Transverse colon (tissue), 4 donors: ENCODE measurements at regions not wholly inside any gene's neighbourhood (a gene's known extent, or its start where the extent isn't known, plus 50 kb on each side); places are given as distances from the start of the nearest gene placed in this dataset.
"Not testable (repeated sequence)": the region's sequence is repeated elsewhere in the genome, so short reads cannot be mapped to it uniquely, and the experiment has no call there.

Source experiments
- DNase-seq: peaks from one replicate; pipeline ENCODE4 v3.0.0-alpha.2; 2019
- H3K27ac ChIP-seq, 4 donors: fragments of 200-600 bp; sonication (generic); 2 replicates each; pipeline ENCODE4 v1.5.1; 2016 to 2018; ENCODE audit warnings: inconsistent platforms in 4 of 4
- H3K27me3 ChIP-seq: fragments of 200-600 bp; sonication (generic); 2 replicates; pipeline ENCODE4 v1.5.1; 2017; ENCODE audit warnings: inconsistent platforms
- H3K36me3 ChIP-seq, 4 donors: fragments of 200-600 bp; sonication (generic); 2 replicates each; pipeline ENCODE4 v1.5.1; 2017 to 2019; ENCODE audit warnings: inconsistent platforms in 4 of 4
- H3K4me1 ChIP-seq, 4 donors: fragments of 200-600 bp; sonication (generic); 2 replicates each; pipeline ENCODE4 v1.5.1; 2017 to 2020; ENCODE audit warnings: inconsistent platforms in 4 of 4
- H3K4me3 ChIP-seq, 4 donors: fragments of 200-600 bp; sonication (generic); 1 replicate in 1 of 4; 2 replicates in 3 of 4; pipeline versions ENCODE4 v1.5.1 to v1.6.1; 2017 to 2019; ENCODE audit warnings: inconsistent platforms in 4 of 4
- H3K9me3 ChIP-seq, 2 donors: fragments of 200-600 bp; sonication (generic); 2 replicates each; pipeline ENCODE4 v1.5.1; 2017 to 2019; ENCODE audit warnings: inconsistent platforms in 2 of 2
- EP300 ChIP-seq: sonication (generic); formaldehyde crosslinking; IDR thresholded peaks from one replicate; pipeline ENCODE4 v1.6.1; 2017; ENCODE audit warnings: antibody characterized with exemption, low read depth
- POLR2A ChIP-seq: fragments of 450-650 bp; IDR thresholded peaks from one replicate; pipeline ENCODE4 v1.6.1; 2016; ENCODE audit warnings: antibody characterized with exemption, mild to moderate bottlenecking, moderate library complexity
- POLR2AphosphoS5 ChIP-seq, 3 donors: sonication (generic); formaldehyde crosslinking; IDR thresholded peaks; one replicate each; pipeline ENCODE4 v1.6.1; 2016; ENCODE audit warnings: antibody characterized with exemption in 3 of 3
- WGBS, 2 donors: methylation state at CpG; one replicate each; pipeline ENCODE4 v1.1.5; 2018; ENCODE audit warnings: low coverage in 1 of 2; 5-methylcytosine and 5-hydroxymethylcytosine counted together
- in situ Hi-C, 4 donors: fragments of 200-750 bp; cut with MboI; loops; one replicate each; pipeline versions ENCODE4 v1.15.0 to v1.15.1; 2017; ENCODE audit warnings: low sequenced_read_pairs in 3 of 4, low pct_ligation_motif_present in 1 of 4, low pct_unique_long_range_greater_than_20kb in 1 of 4
- intact Hi-C: fragments of 100-400 bp; cut with DNase I; formaldehyde crosslinking; loops from one replicate; pipeline ENCODE4 v1.15.1; 2023; ENCODE audit warnings: low total_unique reads
- TF ChIP-seq, protein P1 (sequence below), 5 experiments: fragments of 200-600 bp in 3 of 5; fragments of 450-650 bp in 2 of 5; sonication (generic) in 3 of 5; IDR thresholded peaks; 1 replicate in 2 of 5; 2 replicates in 3 of 5; pipeline ENCODE4 v1.5.1; 2016 to 2017; ENCODE audit warnings: antibody characterized with exemption in 5 of 5, inconsistent platforms in 3 of 5, mild to moderate bottlenecking in 2 of 5, moderate library complexity in 1 of 5

DNA sequence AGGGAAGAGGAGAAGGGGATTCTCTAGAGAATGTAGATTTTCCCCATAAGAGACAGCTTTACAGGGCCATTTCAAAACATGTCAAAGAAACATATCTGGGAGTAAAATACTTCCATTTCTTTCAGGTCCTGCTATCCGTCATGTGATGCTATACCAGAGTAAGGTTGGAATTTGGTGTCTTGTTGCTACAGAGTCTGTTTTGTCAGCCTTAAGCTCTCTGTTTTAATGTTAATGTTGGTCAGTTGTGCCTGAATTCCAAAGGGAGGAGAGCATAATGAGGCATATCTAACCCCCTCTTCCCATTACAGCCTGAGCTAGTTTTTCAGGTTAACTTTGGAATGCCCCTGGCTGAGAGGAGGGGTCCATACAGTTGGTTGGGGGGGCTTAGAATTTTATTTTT is 94.7 kb upstream of the CCDC71L start:
- Histone ChIP-seq H3K27ac (no peak overlapping the region), H3K4me1 (peaks cover 0 to 6% (median 0%) of the 10 kb centered on the region in 4 donors), H3K36me3 (no peaks in the 10 kb centered on the region), H3K4me3 (no peak overlapping the region), H3K27me3 (no peaks in the 10 kb centered on the region), H3K9me3 (no peaks in the 10 kb centered on the region)
- TF ChIP-seq POLR2A (no peak), EP300 (no peak), POLR2AphosphoS5 (IDR thresholded peaks at IDR 0.05) (no peak)
- TF ChIP-seq, protein P1, sequence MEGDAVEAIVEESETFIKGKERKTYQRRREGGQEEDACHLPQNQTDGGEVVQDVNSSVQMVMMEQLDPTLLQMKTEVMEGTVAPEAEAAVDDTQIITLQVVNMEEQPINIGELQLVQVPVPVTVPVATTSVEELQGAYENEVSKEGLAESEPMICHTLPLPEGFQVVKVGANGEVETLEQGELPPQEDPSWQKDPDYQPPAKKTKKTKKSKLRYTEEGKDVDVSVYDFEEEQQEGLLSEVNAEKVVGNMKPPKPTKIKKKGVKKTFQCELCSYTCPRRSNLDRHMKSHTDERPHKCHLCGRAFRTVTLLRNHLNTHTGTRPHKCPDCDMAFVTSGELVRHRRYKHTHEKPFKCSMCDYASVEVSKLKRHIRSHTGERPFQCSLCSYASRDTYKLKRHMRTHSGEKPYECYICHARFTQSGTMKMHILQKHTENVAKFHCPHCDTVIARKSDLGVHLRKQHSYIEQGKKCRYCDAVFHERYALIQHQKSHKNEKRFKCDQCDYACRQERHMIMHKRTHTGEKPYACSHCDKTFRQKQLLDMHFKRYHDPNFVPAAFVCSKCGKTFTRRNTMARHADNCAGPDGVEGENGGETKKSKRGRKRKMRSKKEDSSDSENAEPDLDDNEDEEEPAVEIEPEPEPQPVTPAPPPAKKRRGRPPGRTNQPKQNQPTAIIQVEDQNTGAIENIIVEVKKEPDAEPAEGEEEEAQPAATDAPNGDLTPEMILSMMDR (IDR thresholded peaks at IDR 0.05), result no peak
- WGBS, 2 donors, result 91 to 100% methylated on average over 1 of the region's 1 CpG
- intact Hi-C loops, result no loop called here
- no peak for DNase-seq
- in situ Hi-C loops, result no loop called here

- Histone ChIP-seq H3K27me3 (no peaks in the 10 kb centered on the region), H3K9me3 (no peaks in the 10 kb centered on the region), H3K27ac (no peak overlapping the region), H3K4me3 (no peak overlapping the region), H3K36me3 (no peaks in the 10 kb centered on the region), H3K4me1 (peaks cover 0 to 6% (median 0%) of the 10 kb centered on the region in 4 donors)
- DNase-seq, result no peak
- TF ChIP-seq POLR2AphosphoS5 (IDR thresholded peaks at IDR 0.05) (no peak), EP300 (no peak), POLR2A (no peak)
- TF ChIP-seq, protein P1 (IDR thresholded peaks at IDR 0.05), result no peak
- intact Hi-C loops (no loop called here), in situ Hi-C loops (no loop called here)
Observed at GRCh38 chr7:106756071-106756470, 95.1 kb upstream of the CCDC71L start.

DNA sequence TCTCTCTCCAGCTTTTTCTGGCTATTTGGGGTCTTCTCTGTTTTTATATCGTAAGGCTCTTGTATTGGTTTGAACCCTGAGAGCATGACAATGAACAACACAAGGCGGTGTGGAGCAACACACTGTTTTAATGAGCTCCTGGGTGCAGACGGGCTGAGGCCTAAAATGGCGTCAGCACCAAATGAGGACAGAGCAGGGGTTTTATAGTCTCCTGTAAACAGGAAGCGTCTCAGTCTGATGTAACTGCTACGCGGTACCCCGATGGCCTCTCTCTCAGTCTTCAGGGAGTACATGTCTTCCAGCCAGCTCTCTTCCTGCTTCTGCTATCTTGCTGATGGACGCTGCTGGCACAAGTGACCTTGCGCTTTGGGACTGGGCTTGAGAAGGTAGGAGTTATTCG is 95.9 kb upstream of the CCDC71L start:
- WGBS, 2 donors, result 89 to 93% methylated on average over 8 to 11 of the region's 11 CpGs
- intact Hi-C loops (no loop called here), in situ Hi-C loops (no loop called here)
- peaks cover 0 to 6% (median 0%) of the 10 kb centered on the region in 4 donors for H3K4me1 ChIP-seq
- H3K27me3 ChIP-seq, result no peaks in the 10 kb centered on the region
- TF ChIP-seq, protein P1 (IDR thresholded peaks at IDR 0.05), result no peak
- TF ChIP-seq EP300, result no peak
- H3K9me3 ChIP-seq, result no peaks in the 10 kb centered on the region
- H3K36me3 ChIP-seq, result no peaks in the 10 kb centered on the region
- H3K4me3 ChIP-seq, result no peak overlapping the region
- DNase-seq, result no peak
- no peak overlapping the region for H3K27ac ChIP-seq

DNA sequence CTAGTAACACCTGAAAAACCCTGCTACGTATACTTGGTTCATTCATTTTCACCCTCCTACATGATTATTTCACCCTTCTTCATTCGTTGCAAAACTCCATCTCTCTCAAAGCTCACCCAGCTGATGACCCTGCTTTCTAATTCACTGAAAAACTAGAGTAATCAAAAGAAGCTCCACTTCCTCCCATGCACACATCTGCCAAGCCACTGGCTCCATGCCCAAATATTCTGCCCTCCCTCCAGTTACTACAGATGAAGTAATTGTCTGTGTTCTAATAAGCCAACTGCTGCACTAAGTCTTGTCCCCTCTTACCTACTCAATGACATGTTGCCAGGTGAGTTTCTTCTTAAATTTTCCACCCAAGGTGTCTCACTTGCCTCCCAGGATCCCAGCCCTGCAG is 96.9 kb upstream of the CCDC71L start:
- peaks cover 0 to under 1% (median 0%) of the 10 kb centered on the region in 4 donors for H3K4me1 ChIP-seq
- WGBS, 2 donors, result 41 to 53% methylated on average over 2 of the region's 2 CpGs
- no peaks in the 10 kb centered on the region for H3K27me3 ChIP-seq
- DNase-seq, result peak; percentile 38
- H3K4me3 ChIP-seq, result no peak overlapping the region
- intact Hi-C loops (no loop called here), in situ Hi-C loops (no loop called here)
- no peak for TF ChIP-seq POLR2AphosphoS5 (IDR thresholded peaks at IDR 0.05)
- TF ChIP-seq, protein P1 (IDR thresholded peaks at IDR 0.05), result no peak
- no peak for TF ChIP-seq EP300
- no peak for TF ChIP-seq POLR2A
- no peaks in the 10 kb centered on the region for H3K36me3 ChIP-seq
- H3K27ac ChIP-seq, result no peak overlapping the region
- no peaks in the 10 kb centered on the region for H3K9me3 ChIP-seq

- WGBS, 2 donors, result 97 to 100% methylated on average over 1 to 2 of the region's 2 CpGs
- H3K36me3 ChIP-seq, H3K4me1 ChIP-seq, H3K27ac ChIP-seq, H3K4me3 ChIP-seq, H3K9me3 ChIP-seq, intact Hi-C loops, H3K27me3 ChIP-seq, in situ Hi-C loops, DNase-seq: not testable (repeated sequence)
Observed at GRCh38 chr7:106762845-106763244, 101.9 kb upstream of the CCDC71L start.
